ENCODE measurements at regions not wholly inside any gene's neighbourhood (a gene's known extent, or its start where the extent isn't known, plus 50 kb on each side); places are given as distances from the start of the nearest gene placed in this dataset.

GRCh38 chr14:95431199-95432143, 85.0 kb downstream of the SYNE3 start:
- H3K9me3 ChIP-seq: no peaks in the 10 kb centered on the region
- DNase-seq (no peak), ATAC-seq (peak in 1 of 2 donors; percentile 41)
- H3K36me3 ChIP-seq: peaks cover 72% of the 10 kb centered on the region
- no peak overlapping the region for H3K4me3 ChIP-seq
- no peaks in the 10 kb centered on the region for H3K27me3 ChIP-seq (ENCODE audit: low read depth)
- H3K27ac ChIP-seq: no peak overlapping the region
- H3K4me1 ChIP-seq: no peaks in the 10 kb centered on the region
- intact Hi-C loops (cut with DNase I): no loop called here
- TF ChIP-seq CTCF (IDR thresholded peaks at IDR 0.05): peak; percentile 39

GRCh38 chr14:95428557-95428956, 87.9 kb downstream of the SYNE3 start:
- peaks cover 48% of the 10 kb centered on the region for H3K36me3 ChIP-seq
- no peaks in the 10 kb centered on the region for H3K27me3 ChIP-seq (ENCODE audit: low read depth)
- no peak overlapping the region for H3K27ac ChIP-seq
- no peaks in the 10 kb centered on the region for H3K4me1 ChIP-seq
- TF ChIP-seq CTCF (IDR thresholded peaks at IDR 0.05): no peak
- no peak for DNase-seq
- H3K4me3 ChIP-seq: no peak overlapping the region
- no peaks in the 10 kb centered on the region for H3K9me3 ChIP-seq
- no peak for ATAC-seq
- intact Hi-C loops (cut with DNase I): no loop called here

- Histone ChIP-seq H3K36me3 (peaks cover 30% of the 10 kb centered on the region), H3K4me1 (no peaks in the 10 kb centered on the region), H3K9me3 (no peaks in the 10 kb centered on the region), H3K27ac (no peak overlapping the region), H3K27me3 (ENCODE audit: low read depth) (no peaks in the 10 kb centered on the region), H3K4me3 (no peak overlapping the region)
- ATAC-seq (no peak), DNase-seq (no peak)
- intact Hi-C loops (cut with DNase I): no loop called here
- TF ChIP-seq CTCF (IDR thresholded peaks at IDR 0.05): no peak
Measured at GRCh38 chr14:95426116-95426475, 90.4 kb downstream of the SYNE3 start.

GRCh38 chr14:95425369-95426115, 90.9 kb downstream of the SYNE3 start:
- Histone ChIP-seq H3K4me1 (no peaks in the 10 kb centered on the region), H3K4me3 (no peak overlapping the region), H3K27ac (no peak overlapping the region), H3K36me3 (peaks cover 26% of the 10 kb centered on the region), H3K9me3 (no peaks in the 10 kb centered on the region), H3K27me3 (ENCODE audit: low read depth) (no peaks in the 10 kb centered on the region)
- intact Hi-C loops (cut with DNase I): no loop called here
- TF ChIP-seq CTCF (IDR thresholded peaks at IDR 0.05): no peak
- ATAC-seq (no peak), DNase-seq (no peak)

GRCh38 chr14:95424529-95424928, 91.9 kb downstream of the SYNE3 start:
- no peaks in the 10 kb centered on the region for H3K9me3 ChIP-seq
- peaks cover 27% of the 10 kb centered on the region for H3K36me3 ChIP-seq
- no peak for TF ChIP-seq CTCF (IDR thresholded peaks at IDR 0.05)
- no peaks in the 10 kb centered on the region for H3K4me1 ChIP-seq
- H3K27ac ChIP-seq: no peak overlapping the region
- H3K27me3 ChIP-seq (ENCODE audit: low read depth): no peaks in the 10 kb centered on the region
- intact Hi-C loops (cut with DNase I): no loop called here
- H3K4me3 ChIP-seq: no peak overlapping the region
- DNase-seq: no peak
- peak; percentile 31 to 56 for ATAC-seq

Measured in lower lobe of right lung (tissue), 2 donors.